PC-3 (cell line): ENCODE measurements at regions not wholly inside any gene's neighbourhood (a gene's known extent, or its start where the extent isn't known, plus 50 kb on each side); places are given as distances from the start of the nearest gene placed in this dataset.

Experiments used
- ATAC-seq: fragments of 200-7000 bp; cut with Tn5 transposase; 2 replicates; pipeline ENCODE4 v1.9.1; 2020; ENCODE audit warnings: mild to moderate bottlenecking, moderate library complexity
- BruUV-seq: library from RNA; stranded (reverse); fragments of 400-500 nt; replicated peaks from 2 replicates; lab custom pipeline; 2021; lab: Mats Ljungman, UMichigan
- CTCF ChIA-PET: fragments of 300-600 bp; sonication (Branson Sonifier 250); formaldehyde crosslinking; loops from one replicate; lab custom pipeline; 2022; ENCODE audit warnings: antibody characterized with exemption; lab: Charles Lee
- POLR2A ChIA-PET: fragments of 300-600 bp; sonication (Branson Sonifier 250); formaldehyde crosslinking; loops from one replicate; lab custom pipeline; 2022; ENCODE audit warnings: antibody characterized with exemption; ENCODE audit not compliant: unreplicated experiment; lab: Charles Lee
- DNase-seq: peaks from one replicate; pipeline ENCODE4 v3.0.0-alpha.2; 2015
- H2AFZ ChIP-seq: fragments of 300-600 bp; sonication (generic); 2 replicates; pipeline ENCODE4 v1.6.0; 2016; ENCODE audit warnings: antibody characterized with exemption, low read length
- H3F3A ChIP-seq: fragments of 300-600 bp; sonication (generic); one replicate; pipeline ENCODE4 v1.6.0; 2017; ENCODE audit warnings: antibody characterized with exemption, low read length, control low read depth, mild to moderate bottlenecking; ENCODE audit not compliant: unreplicated experiment
- H3K27ac ChIP-seq: fragments of 300-600 bp; sonication (generic); 2 replicates; pipeline ENCODE4 v1.5.1; 2016; ENCODE audit warnings: mild to moderate bottlenecking, low read length
- H3K27me3 ChIP-seq: fragments of 300-600 bp; sonication (generic); 2 replicates; pipeline ENCODE4 v1.6.1; 2016; ENCODE audit warnings: low read length, mixed read lengths
- H3K36me3 ChIP-seq: fragments of 300-600 bp; sonication (generic); 2 replicates; pipeline ENCODE4 v1.6.1; 2016; ENCODE audit warnings: low read depth, mixed run types, low read length, mixed read lengths
- H3K4me1 ChIP-seq: fragments of 300-600 bp; sonication (generic); 2 replicates; pipeline ENCODE4 v1.5.1; 2016; ENCODE audit warnings: low read length; ENCODE audit not compliant: insufficient read depth
- H3K4me2 ChIP-seq: fragments of 300-600 bp; sonication (generic); 2 replicates; pipeline ENCODE4 v1.6.0; 2016; ENCODE audit warnings: low read length
- H3K4me3 ChIP-seq: fragments of 300-600 bp; sonication (generic); 2 replicates; pipeline ENCODE4 v1.5.1; 2016; ENCODE audit warnings: mild to moderate bottlenecking, low read length, mixed read lengths
- H3K79me2 ChIP-seq: fragments of 300-600 bp; sonication (generic); 2 replicates; pipeline ENCODE4 v1.6.1; 2017; ENCODE audit warnings: low read length, mixed read lengths
- H3K9ac ChIP-seq: fragments of 300-600 bp; sonication (generic); 2 replicates; pipeline ENCODE4 v1.6.0; 2016; ENCODE audit warnings: mild to moderate bottlenecking, low read length
- H3K9me2 ChIP-seq: fragments of 300-600 bp; sonication (generic); replicated peaks from 2 replicates; pipeline ENCODE4 v1.6.1; 2016; ENCODE audit warnings: mixed run types, low read length, mixed read lengths
- H3K9me3 ChIP-seq: fragments of 300-600 bp; sonication (generic); 2 replicates; pipeline ENCODE4 v1.6.1; 2016; ENCODE audit warnings: low read length, mixed read lengths
- H4K20me1 ChIP-seq: fragments of 300-600 bp; sonication (generic); 2 replicates; pipeline ENCODE4 v1.6.1; 2016; ENCODE audit warnings: low read length, mixed read lengths
- CTCF ChIP-seq: fragments of 300-600 bp; sonication (generic); conservative IDR thresholded peaks from 2 replicates; pipeline ENCODE4 v1.5.1; 2017; ENCODE audit warnings: antibody characterized with exemption, low read depth, mild to moderate bottlenecking, low read length
- EZH2 ChIP-seq: fragments of 300-600 bp; sonication (generic); IDR thresholded peaks from one replicate; pipeline ENCODE4 v1.6.1; 2017; ENCODE audit warnings: antibody characterized with exemption, mild to moderate bottlenecking, low read length; ENCODE audit not compliant: unreplicated experiment
- EZH2phosphoT487 ChIP-seq: fragments of 300-600 bp; sonication (generic); IDR thresholded peaks from 2 replicates; pipeline ENCODE4 v1.6.1; 2018; ENCODE audit warnings: mild to moderate bottlenecking, antibody characterized with exemption, low read length, borderline replicate concordance
- intact Hi-C: fragments of 100-400 bp; cut with micrococcal nuclease; formaldehyde crosslinking; loops from 2 replicates; pipeline ENCODE4 v1.9.0; 2023

DNA sequence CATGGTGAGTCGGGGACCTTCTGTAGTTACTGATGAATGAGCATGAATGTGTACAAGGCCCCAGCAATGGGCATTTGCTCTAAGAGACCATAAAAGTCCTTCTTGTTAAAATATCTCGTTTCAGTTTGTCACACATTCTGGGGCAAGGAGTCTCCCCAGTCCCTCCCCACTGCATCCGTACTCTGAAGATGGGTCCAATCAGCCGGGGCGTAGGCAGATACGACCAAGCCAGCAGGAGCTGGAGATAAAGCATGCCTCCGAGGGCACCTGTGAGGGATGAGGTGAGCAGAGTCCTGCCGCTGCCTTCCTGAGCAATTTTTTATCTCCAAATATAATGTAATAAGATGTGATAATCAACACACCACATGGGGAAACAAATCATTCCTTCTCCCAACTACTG is 528.5 kb downstream of the BCL11B start:
- Histone ChIP-seq H2AFZ (no peak overlapping the region), H3K4me3 (no peak overlapping the region), H3K4me1 (no peaks in the 10 kb centered on the region), H3K36me3 (no peaks in the 10 kb centered on the region), H4K20me1 (no peaks in the 10 kb centered on the region), H3K79me2 (no peaks in the 10 kb centered on the region), H3K9me3 (no peaks in the 10 kb centered on the region), H3K9me2 (no peaks in the 10 kb centered on the region), H3K4me2 (no peak overlapping the region), H3K27me3 (no peaks in the 10 kb centered on the region; the same call in 1 of the 2 replicates), H3K27ac (no peak overlapping the region), H3K9ac (no peak overlapping the region), H3F3A (no peaks in the 10 kb centered on the region)
- DNase-seq (no peak), ATAC-seq (no peak)
- TF ChIP-seq CTCF (no peak), EZH2phosphoT487 (no peak), EZH2 (no peak)
- no TSS peak for BruUV-seq
- intact Hi-C loops: no loop called here
- ChIA-PET POLR2A (no interaction called here), CTCF (no interaction called here)

- H2AFZ ChIP-seq: no peak overlapping the region
- DNase-seq: no peak
- no peak overlapping the region for H3K27ac ChIP-seq
- TF ChIP-seq EZH2phosphoT487 (no peak), CTCF (no peak), EZH2 (no peak)
- no peak overlapping the region for H3K4me2 ChIP-seq
- no peak overlapping the region for H3K9ac ChIP-seq
- H3K4me3 ChIP-seq: no peak overlapping the region
- H4K20me1 ChIP-seq: no peaks in the 10 kb centered on the region
- intact Hi-C loops: no loop called here
- no peaks in the 10 kb centered on the region for H3K4me1 ChIP-seq
- no peaks in the 10 kb centered on the region for H3K27me3 ChIP-seq
- peaks cover 5% of the 10 kb centered on the region; the same call in 1 of the 2 replicates for H3K9me3 ChIP-seq
- CTCF ChIA-PET: no interaction called here
- no TSS peak for BruUV-seq
- ATAC-seq: no peak
- H3F3A ChIP-seq: no peaks in the 10 kb centered on the region
- no peaks in the 10 kb centered on the region for H3K9me2 ChIP-seq
- POLR2A ChIA-PET: no interaction called here
- no peaks in the 10 kb centered on the region for H3K36me3 ChIP-seq
- H3K79me2 ChIP-seq: no peaks in the 10 kb centered on the region
These were observed 523.0 kb downstream of the BCL11B start for GRCh38 chr14:98748966-98749365.

DNA sequence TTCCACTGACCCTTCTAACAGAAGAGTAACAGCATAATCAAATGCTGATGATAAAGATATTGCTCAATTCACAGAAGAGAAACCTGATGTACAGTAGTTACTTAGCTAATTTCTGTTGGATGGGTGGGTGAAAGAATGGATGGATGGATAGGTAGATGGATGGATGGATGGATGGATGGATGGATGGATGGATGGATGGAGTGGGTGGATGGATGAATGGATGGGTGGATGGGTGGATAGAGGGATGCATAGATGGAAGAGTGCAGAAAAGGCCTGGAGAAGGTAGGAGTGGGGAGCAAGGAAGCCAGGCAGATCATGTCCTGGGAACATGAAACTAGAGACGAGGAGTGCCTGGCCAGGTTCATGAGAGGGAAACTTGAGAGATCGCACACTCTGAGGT is 520.9 kb downstream of the BCL11B start:
- no TSS peak for BruUV-seq
- H3K9ac ChIP-seq: no peak overlapping the region
- no peaks in the 10 kb centered on the region for H3K79me2 ChIP-seq
- no peak overlapping the region for H3K4me2 ChIP-seq
- H3K4me3 ChIP-seq: no peak overlapping the region
- H4K20me1 ChIP-seq: no peaks in the 10 kb centered on the region
- DNase-seq: no peak
- ChIA-PET POLR2A (no interaction called here), CTCF (no interaction called here)
- H3K9me2 ChIP-seq: no peaks in the 10 kb centered on the region
- TF ChIP-seq EZH2 (no peak), CTCF (no peak), EZH2phosphoT487 (no peak)
- intact Hi-C loops: no loop called here
- no peaks in the 10 kb centered on the region for H3K36me3 ChIP-seq
- no peaks in the 10 kb centered on the region for H3K27me3 ChIP-seq
- peaks cover 8% of the 10 kb centered on the region; the same call in 1 of the 2 replicates for H3K9me3 ChIP-seq
- H3K27ac ChIP-seq: no peak overlapping the region
- ATAC-seq: no peak
- H3F3A ChIP-seq: no peaks in the 10 kb centered on the region
- H3K4me1 ChIP-seq: no peaks in the 10 kb centered on the region
- no peak overlapping the region for H2AFZ ChIP-seq
